Stimulated activated CD8-positive, alpha-beta memory T cell treated with anti-CD3 and anti-CD28 coated beads, Interleukin-2, amount 100 ng/mL, for 48 hours (primary cell): ENCODE measurements at regions not wholly inside any gene's neighbourhood (a gene's known extent, or its start where the extent isn't known, plus 50 kb on each side); places are given as distances from the start of the nearest gene placed in this dataset.

Experiments
- DNase-seq, 2 donors: peaks; one replicate each; pipeline ENCODE4 v3.0.0-alpha.2; 2020; ENCODE audit warnings: low read depth in 2 of 2

DNA sequence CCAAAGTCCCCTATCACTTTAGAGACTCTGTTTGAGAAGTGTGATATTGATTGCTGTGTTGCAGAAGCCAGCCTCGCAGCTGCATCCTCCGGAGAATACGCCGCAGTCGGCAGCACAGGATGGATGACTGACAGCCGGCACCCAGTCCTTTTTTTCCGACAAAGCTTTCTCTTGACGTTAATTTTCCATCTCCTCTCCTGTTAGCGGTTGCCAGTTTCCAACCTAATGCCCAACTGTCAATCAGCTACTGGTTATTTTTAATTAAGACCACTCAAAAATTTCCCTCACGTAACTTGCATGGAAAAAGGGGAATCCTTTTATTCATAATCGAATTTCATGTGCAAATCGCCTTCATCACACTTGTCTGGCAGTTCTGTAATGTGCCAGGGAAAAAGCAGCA lies 953.9 kb downstream of the CDH11 start:
- DNase-seq = no peak

DNA sequence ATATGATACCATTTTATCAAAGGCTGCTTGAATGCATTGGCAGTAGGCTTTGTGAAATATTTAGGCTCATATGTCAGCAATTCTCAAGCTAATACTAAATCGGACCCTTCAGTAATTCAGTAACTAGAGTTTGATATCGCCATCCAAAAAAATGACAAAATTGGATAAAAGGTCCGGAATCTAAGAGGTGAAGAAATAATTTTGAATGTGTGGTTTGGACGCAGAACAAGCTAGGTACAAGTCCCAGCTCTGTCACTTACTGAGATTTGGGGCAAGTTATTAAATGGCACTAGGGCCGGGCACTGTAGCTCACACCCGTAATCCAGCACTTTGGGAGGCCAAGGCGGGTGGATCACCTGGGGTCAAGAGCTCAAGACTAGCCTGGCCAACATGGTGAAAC lies 956.5 kb downstream of the CDH11 start:
- DNase-seq = no peak

DNA sequence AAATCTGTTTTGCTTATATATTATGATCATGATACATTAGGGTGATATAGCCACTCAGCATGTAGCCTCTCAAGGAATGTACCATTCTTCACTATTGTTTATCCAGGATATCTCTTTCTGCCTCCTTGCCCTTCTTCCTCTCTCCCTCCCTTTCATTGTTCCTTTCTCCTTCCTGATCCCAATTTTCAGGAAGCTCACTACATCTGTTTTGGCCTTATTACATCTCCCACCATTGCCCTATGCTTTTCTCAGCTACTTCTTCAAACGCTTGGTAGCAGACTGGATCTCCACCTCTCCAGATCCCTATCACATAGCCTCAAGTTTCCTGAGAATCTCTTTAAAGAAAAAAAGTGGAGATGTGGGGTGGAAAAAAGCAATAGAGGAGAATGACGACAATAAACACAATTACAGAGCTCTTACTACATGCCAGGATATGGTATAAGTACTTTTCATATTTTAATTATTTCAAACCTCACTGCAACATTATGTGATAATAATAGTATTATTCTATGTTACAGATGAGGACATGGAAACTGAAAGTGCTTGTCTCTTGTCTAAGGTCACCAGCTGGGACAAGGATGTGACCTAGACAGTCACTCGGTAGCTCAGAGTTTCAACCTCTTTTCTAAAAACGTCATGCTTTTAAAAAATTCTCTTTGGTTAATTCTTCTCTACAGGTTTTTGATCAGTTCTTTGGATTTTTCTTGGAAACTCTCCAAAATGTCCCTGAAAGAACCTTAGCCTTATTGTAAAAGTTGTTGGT lies 959.1 kb downstream of the CDH11 start:
- no peak for DNase-seq

DNA sequence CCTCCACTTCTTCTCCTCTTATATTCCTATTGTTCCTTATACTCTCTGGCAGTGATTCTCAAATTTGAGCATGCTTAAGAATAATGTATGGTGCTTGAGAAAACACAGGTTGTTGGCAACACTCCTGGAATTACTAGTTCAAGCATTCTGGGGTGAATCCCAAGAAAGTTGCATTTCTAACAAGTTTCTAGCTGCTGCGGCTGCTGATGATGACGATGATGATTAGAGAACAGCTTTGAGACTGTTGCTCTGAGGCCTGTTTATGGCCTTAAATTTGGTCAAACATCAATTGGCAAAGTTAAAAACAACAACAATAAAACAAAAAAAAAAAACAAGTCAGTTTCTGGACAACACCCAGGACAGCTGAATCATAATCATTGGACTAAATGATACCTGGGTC lies 961.9 kb downstream of the CDH11 start:
- DNase-seq = no peak

DNA sequence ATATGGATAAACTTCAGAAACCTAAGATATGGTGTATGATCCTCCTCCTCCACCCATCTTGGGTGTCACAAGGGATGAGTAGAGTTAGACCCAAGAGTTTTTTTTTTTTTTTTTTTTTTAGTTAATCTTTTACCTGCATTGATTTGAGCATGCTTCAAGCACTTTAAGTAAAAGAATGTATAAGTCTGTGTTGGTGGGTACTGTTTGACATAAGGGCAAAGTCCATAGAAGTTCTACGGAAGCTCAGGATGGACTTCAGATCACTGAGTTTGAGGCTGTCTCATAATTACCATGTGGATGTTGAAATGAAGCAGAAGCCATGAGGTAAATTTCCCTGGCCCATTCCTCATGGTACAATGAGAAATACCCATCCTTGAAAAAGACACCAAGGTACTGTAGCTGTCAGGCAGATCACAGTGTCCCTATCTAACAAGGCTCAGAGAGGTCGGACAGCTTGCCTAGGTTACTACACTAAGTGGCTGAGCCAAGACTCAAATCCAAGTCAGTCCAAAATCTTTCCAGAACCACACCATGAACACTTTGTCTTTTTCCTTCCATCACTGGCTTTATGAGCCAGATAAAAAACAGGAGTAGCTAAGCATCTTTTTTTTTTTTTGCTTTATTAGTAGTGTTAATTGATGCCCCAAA lies 962.8 kb downstream of the CDH11 start:
- no peak for DNase-seq

DNA sequence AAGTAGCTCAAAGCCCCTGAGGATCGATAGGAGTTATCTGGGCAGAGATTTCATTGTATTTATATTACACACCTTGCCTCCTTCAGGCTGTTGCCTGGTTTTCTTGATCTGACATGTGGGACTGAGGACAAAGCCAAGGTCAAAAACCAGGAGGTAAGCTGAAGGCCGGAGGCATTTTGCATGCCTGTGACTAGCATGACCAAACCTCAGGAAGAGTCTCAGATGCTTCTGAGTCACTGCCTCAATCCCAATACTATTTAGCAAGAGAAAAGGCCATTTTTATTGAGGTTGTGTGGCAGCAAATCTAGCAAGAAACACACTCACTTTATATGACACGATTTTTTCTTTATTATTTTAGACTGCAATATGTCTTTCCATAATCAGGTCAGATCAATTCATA lies 968.1 kb downstream of the CDH11 start:
- no peak for DNase-seq

DNA sequence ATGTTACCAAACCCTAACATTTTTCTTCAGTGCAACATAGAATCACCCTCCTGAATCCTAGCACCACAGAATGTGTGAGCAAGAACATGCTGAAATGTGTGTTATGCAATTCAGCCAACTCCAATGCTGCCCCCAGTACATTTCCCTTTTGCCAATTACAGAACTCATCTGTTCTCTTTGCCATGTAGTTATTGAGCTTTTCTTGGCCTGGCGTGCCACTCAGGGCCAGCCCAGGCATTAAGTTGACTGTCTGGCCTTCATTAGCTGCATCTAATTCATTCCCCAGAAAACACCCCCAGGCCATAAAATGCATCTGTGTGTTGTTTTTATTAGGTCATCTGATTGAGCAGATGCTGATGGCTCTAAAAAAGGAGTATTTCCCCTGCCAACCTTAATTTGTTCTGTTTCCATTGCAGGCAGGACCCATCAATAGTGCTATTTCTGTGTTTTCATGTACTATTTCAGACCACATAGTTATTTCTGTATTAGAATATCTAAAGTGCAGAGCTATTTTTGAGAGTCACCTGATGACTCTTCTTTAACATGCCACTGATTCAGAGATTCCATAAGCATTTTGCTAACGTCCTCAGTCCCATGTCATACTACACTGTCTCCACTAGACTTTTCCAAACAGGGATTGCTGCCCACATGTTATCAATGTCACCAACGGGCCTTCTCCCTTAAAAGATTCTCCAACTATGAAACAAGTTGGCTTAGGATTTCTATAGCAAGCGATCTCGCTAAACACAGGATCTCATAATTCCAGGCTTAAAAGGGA lies 969.7 kb downstream of the CDH11 start:
- DNase-seq = no peak

DNA sequence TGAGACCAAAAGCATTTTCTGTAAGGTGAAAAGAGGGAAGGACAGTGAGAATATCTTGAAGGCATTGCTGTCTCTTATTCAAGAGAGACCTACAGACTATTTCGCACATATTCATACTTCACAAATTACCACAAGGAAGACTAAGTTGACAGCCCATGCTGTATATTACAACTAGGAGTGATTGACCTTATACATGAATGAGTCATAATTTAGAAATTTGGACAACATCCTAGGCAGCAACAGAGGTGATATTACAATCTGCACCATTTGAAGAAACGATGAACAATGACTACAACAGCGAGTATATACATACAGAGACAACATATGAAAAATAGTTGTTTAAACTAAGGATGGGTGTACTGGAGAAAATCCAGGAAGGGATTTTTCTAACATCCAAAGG lies 971.7 kb downstream of the CDH11 start:
- DNase-seq = no peak

DNA sequence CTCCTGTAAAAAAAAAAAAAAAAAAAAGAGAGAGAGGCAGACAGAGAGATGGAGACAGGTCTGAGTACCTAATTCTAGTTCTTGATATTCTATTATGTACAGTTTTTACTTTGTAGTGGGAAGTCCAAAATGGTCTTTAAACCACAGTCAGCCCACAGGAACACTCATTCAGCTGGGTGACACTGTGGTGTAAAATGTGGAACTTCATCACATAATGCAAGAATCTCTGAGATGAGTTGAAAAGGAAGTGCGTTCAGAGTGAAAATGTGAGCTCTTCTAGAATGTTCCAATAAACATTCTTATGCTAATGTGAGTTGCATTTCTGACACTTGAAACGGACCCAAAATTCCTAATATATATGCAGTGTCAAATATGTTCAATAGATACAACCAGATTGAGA lies 972.1 kb downstream of the CDH11 start:
- no peak for DNase-seq

DNA sequence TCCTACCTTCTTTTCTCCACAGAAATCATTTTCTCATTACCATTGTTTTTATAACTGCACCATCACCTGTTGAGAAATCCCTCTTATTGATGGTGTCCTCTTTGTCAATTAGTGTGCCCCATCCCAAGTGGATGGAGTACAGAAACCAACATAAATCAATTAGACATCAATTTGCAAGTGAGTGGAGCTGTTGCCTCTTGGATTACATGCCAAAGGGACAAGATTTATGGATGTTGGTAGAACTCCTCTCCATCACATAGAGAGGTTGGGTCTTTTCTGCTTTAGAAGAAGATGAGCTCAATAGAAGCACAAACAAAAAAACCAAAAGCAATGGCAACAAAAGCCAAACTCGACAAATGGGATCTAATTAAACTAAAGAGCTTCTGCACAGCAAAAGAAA lies 973.5 kb downstream of the CDH11 start:
- no peak for DNase-seq

DNA sequence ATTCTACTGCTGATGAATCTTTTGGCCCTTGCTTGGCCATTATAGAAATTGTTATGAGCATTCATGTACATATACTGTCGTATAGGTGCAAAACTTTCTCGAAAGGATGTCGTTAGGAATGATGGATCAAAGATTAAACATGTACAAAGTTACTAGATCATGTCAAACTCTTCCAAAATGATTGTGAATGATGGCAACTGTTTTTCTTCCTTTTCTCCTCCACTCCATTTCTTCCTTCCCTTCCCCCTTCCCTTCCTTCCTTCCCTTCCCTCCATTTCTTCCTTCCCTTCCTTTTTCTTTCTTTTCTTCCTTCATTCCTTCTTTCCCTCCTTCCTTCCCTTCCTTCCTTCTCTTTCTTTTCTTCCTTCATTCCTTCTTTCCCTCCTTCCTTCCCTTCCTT lies 973.9 kb downstream of the CDH11 start:
- no peak for DNase-seq

DNA sequence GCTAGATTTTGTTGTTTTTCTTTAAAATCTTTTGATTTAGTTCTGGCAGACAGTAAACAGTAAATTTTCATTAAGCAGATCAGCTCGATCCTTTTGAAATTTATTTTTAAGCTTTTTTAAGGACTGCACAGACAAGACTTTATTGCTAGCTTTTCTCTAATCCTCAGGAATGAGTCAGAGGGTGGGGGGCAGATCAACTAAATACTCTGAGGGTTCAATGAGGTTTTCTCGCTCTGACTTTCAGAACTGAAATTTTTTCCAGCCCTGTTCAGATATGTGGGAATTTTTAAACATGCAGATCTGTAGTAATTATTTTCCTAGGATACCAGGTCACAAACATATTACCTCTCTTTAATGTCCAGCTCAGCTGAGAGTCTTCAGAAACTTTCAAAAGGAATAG lies 977.2 kb downstream of the CDH11 start:
- no peak for DNase-seq

DNA sequence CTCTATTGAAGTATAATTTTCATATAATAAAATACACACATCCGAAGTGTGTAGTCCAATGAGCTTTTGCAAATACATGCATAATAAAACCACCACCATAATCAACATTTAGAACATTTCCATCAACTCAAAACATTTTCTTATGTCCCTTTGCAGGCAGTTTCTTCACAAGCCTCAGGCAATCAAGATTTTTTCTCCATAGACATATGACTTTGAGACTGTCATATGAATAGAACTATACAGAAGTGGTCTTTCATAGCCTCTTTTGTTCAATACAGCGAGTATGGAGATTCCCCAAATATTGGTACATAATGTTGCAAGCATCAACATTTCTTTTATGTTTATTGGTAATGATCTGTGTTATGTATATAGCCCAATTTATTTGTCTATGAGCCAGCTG lies 983.2 kb downstream of the CDH11 start:
- no peak for DNase-seq

DNA sequence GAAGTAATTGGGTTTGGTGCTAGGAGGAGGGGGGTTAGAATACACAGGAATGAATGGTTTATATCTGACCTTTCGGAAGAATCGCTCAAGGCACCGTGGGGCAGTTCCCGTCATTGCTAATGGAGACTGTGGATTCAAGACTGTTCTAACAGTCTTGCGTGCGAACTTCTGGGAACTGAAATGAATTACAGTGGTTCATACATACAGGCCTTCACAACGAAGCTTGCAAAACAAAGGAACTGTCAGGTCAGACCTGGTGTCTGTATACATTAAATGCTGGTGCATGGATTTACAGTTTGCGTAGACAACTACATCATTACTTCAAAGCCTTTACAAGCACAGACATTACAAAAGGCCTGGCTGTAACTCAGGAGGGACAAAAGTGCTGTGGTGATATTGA lies 983.9 kb downstream of the CDH11 start:
- no peak for DNase-seq

DNA sequence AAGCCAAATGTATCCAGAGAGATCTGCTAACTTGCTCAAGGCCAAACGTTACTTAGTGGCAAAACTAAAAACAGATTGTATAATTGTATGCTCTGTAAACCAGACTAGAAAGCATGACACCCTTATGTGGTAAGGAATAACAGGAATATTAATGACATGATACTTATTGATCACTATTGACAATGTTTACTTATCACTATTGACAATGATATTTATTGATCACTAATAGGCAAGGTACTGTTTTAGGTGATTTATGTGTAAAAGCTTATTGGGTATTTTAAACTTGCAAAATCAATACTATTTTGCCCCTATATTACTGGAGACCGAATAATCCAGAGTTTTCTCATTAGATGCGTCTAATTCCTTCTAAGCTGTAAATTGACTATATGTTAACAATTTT lies 985.1 kb downstream of the CDH11 start:
- no peak for DNase-seq

DNA sequence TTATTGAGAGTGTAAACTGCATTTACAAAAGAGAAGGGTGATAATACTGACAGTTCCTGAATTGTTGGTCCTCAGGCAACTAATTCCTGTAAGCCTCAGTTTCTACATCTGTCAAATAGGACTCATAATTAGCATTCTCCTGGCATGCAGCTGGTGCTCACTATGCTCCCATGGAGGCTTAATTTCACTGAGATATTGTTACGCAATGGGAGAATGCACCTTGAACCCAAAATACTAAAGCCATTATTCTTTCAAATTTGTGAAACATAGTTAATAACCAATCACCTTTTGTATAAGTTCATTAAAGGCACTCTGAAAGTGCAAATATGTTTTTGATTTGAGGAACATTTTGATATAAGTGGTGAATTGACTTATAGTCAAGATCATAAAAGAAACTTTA lies 985.5 kb downstream of the CDH11 start:
- DNase-seq = no peak

DNA sequence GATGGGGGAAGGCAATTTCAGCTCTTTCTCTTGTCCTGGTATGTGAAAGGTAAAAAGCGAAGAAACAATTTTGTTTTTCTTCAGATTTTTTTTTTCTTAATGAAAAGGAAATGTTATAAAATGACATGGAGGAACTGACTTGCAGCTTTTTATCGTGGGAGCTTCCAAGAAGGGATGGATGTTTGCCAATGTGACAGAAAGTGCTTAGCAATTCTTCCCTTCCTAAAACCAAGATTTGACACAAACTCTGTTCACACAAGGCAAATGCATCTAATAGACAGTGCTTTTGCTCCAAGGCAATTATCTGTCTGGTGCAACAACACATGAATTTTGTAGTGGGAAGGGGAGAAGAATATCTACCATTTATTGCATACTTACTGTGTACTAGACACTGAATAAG lies 988.5 kb downstream of the CDH11 start:
- no peak for DNase-seq

DNA sequence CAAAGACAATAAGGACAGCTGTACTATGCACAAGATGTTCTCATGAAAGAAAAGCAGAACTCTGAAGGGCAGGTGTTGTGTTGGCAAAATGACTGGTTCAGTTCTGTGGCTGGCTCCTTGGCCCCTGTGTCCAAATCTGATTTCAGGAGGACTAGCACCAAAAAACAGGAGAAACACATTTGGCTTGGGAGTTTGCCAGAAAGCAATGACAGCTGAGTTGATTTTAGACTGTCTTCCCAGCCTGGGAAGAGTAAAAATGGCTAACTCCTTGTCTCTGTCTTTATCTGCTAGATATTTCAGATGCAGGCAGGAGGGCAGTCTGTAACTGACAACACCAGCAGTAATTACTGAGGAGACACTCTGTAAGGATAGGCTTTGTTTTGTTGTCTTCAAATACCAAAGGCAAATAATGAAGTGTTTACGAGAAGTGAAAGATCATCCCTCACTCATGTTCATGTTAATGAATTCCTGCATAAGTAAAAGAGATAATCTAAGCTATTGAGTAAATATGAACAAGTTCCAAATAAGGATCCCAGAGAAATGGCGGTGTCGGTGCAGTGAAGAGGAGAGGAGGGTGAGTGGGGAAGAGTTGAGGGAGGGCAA lies 989.0 kb downstream of the CDH11 start:
- DNase-seq = no peak

DNA sequence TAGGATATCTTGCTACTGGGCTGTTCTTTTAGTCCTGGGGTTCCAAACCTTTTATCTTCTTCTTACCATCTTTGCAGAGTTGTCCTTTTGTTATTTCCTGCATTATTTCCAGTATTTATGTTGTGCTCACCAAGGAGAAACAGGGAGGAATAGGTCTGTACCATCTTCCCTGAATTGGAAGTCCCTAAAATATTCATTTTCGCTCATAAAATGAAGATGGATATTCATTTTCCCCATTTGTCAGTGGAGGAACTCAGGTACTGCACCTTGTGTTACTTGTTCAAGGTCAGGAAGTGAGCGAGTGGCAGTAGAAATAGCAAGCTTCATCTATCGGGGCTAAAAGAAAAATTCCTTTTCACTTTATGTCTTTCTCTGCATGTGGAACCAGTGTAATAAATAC lies 989.7 kb downstream of the CDH11 start:
- DNase-seq = no peak

DNA sequence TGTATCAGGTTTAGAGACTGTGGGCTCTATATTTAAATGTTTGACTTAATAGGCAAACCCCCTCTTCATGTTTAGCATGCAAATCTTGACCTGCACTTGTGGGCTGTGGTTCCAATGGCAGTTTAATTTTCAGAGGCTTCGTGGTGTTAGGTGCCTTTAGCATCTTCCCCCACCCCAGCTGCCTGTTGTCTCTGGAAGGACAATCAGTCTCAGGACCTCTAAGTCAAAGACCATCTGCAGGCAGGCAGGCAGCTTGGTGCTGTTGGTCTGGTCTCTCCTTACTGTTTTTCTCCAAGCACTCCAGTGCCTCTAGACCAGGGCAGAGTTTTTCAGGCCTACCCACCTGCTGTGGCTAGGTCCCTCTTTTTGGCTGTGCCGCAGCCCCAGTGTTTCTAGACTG lies 990.4 kb downstream of the CDH11 start:
- no peak for DNase-seq

DNA sequence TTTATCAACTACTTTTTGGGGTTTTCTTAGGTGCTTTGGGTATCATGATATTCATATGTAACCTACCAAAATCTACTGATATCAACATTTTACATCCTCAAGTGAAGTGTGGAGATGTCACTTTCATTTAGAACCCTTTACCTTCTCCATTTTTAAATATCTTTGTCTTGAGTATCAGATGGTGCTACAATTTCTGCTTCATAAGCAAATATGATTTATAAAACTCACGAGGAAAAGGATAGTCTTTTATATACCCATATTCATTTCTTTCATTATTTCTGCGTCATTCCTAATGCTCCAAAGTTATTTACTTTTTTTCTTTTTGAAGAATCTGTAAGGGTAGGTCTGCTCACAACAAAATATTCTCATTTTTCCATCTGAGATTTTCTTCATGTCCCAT lies 991.7 kb downstream of the CDH11 start:
- DNase-seq = no peak

DNA sequence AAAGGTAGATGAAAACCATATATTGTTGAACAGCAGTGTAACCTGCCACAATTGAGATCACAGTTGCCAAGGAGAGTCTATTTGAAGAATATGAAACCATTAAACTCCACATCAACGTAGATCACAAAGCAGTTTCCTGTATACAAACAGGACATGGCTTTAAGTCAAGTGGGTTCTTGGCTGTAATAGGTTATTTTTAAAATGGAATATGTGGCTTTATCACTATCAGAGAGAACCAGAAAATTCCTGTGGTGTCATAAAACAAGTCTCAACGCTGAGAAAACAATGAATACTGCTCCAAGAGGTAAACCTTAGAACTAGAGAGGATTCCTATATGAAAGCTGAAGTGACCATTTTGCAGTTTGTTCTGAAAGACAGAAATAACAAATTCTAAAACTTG lies 999.7 kb downstream of the CDH11 start:
- DNase-seq = no peak

DNA sequence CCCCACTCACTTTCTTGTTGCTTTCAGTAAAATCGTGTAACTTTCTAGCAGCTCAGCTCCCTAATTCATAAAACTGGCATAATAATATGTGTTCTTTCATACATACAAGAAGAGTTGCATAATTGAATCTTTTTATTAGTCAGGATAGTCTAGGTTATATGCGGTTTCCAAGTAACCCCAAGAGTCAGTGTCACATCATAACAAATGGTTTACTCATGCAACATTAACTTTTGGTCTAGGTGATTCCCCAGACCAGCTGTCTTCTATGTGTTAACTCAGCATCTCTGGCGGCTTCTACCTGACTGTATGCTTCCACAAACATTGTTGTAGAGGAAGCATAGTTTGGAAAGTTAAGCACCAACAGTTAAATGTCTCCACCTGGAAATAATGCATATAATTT lies 1000.4 kb downstream of the CDH11 start:
- no peak for DNase-seq
